GM19395 (cell line): ENCODE measurements at regions not wholly inside any gene's neighbourhood (a gene's known extent, or its start where the extent isn't known, plus 50 kb on each side); places are given as distances from the start of the nearest gene placed in this dataset.
"Not testable (repeated sequence)": the region's sequence is repeated elsewhere in the genome, so short reads cannot be mapped to it uniquely, and the experiment has no call there.

ENCODE experiments used
- ATAC-seq: cut with Tn5 transposase; IDR thresholded peaks from one replicate; pipeline ENCODE4 v1.9.1; 2021; ENCODE audit warnings: mild to moderate bottlenecking, moderate library complexity; ENCODE audit not compliant: unreplicated experiment

DNA sequence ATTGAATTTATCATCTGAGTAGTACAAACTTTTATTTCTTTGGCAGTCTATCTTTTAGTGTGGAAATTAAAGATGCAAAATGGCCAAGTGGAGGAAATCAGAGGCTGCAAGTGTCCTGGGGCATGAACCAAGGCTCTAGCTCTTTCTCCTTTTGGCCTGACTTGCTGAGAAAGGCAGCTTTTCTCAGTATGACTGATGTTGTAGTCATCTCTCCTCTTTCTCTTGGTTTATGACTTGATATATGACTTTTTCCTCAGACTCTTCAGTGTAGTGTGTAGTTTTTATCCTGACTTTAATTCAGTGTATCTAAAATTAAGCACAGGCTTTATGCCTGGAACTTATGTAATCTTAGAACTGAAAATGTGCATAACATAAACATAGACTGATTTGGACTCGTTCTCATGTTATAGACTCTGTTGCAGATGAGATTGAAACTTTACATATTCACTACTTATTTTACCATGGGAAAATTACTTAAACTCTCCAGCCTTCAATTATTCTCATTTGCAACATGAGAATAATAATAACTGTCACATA, 65.7 kb downstream of the SLITRK5 start:
- ATAC-seq: no peak

- ATAC-seq: no peak
These were observed 82.9 kb downstream of the SLITRK5 start for GRCh38 chr13:87754097-87754496.

DNA sequence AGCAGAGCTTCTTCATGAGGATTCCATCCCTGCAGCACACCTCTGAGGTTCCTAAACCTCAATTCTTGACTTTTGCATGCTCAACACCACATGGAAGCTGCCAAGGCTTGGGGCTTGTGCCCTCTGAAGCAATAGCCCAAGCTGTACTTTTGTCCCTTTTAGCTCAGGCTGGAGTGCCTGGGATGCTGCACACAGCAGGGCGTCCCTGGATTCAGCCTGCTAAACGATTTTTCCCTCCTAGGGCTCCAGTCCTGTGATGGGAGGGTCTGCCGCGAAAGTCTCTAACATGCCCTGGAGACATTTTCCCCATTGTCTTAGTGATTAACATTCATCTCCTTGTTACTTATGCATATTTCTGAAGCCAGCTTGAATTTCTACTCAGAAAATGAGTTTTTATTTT, 98.3 kb downstream of the SLITRK5 start:
- ATAC-seq: no peak

DNA sequence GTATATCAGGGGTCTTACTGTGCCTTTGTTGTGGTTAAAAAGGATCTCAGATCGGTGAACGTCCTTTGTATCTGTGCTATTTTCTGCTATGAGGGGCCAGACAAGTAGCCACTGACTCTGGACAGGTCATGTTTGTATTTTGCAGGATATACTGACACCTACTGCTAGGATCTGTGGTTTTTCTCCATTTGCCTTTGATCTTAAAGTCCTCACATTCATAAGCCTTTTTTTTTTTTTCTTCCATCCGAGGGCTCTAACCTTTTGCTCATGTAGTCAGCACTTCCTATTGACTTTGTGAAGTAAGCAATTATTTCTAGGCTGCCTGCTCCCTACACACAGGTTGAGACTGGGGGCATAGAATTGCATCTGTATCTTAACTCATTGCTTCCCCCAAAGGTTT, 106.2 kb downstream of the SLITRK5 start:
- no peak for ATAC-seq

DNA sequence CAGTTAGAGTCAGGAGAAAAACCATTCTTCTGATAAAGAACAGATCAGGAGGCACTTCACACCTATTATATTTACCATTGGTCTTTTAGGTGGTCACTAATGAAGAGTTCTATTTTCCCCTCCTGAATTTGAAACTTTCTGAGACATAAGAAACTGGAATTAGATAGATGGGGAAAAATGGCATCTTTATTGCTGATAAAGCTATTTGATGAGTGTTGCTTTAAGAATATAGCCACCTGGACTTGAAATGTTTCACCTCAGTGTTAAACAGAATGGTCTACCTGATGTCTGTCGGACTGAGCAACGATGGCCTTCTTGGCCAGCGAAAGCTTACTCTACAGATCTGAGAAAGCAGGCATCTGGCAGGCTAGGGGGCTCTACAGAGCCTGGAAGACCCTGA, 107.0 kb downstream of the SLITRK5 start:
- no peak for ATAC-seq

DNA sequence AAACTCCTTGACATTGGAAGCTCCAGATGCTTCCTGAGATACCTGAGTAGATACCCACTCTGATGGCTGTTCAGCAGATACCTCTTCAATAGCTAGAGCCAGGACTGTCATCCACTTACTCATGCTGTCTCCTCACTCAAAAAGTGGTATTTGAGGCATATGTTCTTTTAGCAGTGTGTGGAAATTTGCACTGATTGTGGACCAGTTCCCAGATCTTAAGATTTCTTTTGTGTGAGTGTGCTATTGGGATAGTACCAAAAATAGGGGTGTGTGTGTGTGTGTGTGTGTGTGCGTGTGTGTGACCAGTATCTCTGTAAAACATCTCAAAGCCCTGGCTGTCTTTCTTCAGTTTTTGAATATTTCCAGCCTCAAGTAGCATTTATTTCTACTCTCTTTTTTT, 108.3 kb downstream of the SLITRK5 start:
- no peak for ATAC-seq

GRCh38 chr13:87783366-87783765, 112.2 kb downstream of the SLITRK5 start:
- ATAC-seq: no peak

- ATAC-seq: no peak
These were observed 117.2 kb downstream of the SLITRK5 start for GRCh38 chr13:87788363-87788762.

- ATAC-seq: no peak
These were observed 121.7 kb downstream of the SLITRK5 start for GRCh38 chr13:87792878-87793277.

GRCh38 chr13:87798536-87798935, 127.4 kb downstream of the SLITRK5 start:
- no peak for ATAC-seq

DNA sequence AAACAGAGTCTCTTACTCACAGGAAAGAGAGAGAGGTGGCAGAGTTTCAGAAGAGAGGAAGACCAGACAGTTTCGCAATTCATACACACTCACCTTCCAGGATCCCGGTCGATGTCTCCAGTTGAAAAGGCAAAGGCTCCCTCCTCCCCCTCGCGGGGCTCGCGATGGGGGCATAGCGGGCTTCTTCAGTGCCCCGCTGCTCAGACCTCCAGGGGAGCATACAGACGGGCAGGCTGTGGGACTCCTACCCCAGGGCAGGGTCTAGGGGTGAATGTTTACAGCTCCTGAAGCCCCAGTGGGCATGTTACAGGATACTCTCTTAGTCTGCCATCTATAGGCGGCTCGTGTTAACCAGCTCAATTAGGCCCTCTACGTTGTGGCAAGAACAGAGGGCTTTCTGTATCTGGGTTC, 139.2 kb downstream of the SLITRK5 start:
- ATAC-seq: no peak

GRCh38 chr13:87810920-87811344, 139.8 kb downstream of the SLITRK5 start:
- ATAC-seq: no peak

DNA sequence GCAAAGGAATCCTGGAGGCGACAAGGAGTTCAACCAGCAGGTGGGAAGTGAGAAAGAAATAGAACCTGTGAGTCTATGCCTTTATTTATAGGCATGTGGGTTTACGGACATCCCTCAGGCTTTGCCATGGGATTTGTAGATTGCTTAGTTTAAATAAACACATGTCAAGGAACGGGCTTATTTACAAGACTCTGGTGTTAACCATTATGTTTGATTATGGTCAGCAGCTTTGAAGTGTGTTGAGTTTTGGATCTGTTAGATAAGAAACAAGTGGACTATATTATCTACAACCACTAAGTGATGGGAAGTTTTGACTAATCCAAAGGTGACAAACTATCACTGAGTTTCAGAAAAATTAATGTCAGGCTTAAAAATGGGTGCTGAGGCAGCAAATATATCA, 143.2 kb downstream of the SLITRK5 start:
- no peak for ATAC-seq

DNA sequence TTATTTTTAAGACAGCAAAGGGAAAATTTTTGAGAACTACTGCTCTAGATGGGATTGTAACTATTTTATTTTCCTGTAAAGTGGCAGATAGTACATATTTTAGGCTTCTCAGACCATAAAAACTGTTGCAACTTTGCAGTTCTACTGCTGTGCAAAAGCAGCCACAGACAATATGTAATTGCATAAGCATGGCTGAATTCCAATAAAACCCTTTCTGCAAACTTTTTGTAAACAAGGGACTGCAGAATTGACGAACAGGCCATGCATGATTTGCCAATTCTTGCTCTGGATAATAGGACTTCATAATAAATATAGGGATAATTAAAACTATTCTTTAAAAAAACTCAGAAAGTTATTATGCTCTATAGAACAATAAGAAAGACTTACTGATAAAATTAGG, 149.1 kb downstream of the SLITRK5 start:
- no peak for ATAC-seq

DNA sequence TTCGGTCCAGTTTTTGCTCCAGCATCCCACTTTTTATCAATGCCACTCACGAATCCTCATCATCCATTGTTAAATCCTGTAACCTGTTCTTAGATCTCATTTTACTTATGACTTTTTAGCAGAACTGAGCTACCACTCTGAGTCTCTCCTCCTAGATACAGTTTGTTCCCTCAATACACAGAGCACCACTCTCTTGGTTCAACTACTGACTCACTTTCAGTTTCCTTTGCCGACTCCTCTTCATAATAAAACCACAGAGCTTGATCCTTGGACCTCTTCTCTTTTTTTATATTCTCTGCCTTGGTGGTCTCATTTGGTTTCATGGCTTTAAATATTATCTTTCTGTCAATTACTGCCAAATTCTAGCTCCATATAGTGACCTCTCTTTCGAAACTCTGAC, 150.3 kb downstream of the SLITRK5 start:
- no peak for ATAC-seq

DNA sequence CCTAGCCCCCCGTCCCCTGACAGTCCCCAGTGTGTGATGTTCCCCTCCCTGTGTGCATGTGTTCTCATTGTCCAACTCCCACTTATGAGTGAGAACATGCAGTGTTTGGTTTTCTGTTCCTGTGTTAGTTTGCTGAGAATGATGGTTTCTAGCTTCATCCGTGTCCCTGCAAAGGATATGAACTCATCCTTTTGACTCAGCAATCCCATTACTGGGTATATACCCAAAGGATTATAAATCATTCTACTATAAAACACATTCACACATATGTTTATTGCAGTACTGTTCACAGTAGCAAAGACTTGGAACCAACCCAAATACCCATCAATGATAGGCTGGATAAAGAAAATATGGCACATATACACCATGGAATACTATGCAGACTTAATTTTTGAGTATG, 155.1 kb downstream of the SLITRK5 start:
- ATAC-seq: not testable (repeated sequence)

- no peak for ATAC-seq
These were observed 156.3 kb downstream of the SLITRK5 start for GRCh38 chr13:87827479-87827878.

DNA sequence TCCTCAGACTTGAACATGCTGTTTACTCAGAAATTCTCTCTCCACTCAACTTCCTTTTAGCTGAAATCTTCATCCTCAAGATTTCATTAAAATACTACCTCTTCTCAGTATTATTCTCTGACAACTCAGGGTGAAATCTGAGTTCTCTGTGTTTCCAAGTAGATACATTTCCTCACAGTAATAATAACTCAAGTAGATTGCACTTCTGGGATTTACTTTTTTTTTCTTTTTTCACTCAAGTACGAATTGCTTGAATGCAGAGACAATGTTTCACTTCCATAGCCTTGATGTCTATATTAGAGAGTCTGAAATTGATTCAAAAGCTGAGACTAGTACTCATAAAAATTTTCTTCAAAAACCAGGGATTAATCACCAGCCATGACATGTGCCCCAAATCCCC, 166.4 kb downstream of the SLITRK5 start:
- ATAC-seq: no peak

DNA sequence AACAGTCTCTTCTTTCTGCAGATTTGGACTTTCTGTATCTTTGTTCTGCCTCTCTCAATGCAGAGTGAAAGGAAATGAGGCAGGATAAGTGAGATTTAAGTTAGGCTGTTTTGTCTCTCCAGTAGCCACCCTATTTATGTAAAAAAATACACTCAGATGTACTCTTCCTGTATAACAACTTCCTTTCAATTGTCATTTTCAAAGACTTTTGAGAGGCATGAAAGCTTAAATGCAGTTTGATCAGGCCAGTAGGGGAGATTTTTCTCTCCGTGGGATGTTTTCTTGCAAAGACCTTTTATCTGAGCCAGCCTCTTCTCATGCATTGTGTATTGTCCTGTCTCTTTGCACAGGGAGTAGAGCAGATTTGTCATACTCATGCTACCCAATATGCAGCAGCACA, 166.8 kb downstream of the SLITRK5 start:
- ATAC-seq: no peak

DNA sequence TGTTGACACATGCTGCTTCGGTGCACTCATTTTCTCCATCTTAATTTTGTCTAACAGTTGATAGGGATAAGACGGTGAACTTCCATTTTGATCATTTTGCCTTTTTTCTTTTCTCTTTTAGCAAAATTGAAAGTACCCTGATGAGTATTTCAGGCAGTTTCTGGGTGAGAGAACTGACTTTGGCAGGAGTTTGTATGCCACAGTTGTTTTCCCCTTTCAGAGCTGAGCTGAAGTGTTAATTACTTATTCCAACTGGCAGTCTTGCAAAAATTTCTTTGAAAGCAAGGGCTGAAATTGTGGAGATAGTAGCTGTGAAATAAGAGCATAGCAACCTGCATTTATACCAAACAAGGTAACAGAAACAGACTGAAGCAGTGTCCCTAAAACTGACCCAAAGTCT, 180.2 kb downstream of the SLITRK5 start:
- ATAC-seq: no peak

DNA sequence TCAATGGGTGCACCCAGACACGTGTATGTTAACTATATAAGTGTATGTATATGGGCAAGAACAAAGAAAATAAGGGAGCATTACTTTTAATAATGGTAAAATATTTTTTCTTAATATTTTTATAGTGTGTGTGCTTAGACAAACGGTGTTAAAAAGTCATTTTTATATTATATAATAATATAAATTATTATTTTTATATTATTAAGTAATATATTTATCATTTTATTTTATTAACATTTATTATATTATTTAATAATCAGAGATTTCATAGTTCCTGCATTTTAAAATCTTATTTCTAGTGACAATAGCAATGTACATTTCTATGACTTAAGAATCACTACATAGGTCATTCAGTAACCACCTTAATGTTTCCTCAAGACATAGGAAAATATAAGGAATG, 184.4 kb downstream of the SLITRK5 start:
- no peak for ATAC-seq

DNA sequence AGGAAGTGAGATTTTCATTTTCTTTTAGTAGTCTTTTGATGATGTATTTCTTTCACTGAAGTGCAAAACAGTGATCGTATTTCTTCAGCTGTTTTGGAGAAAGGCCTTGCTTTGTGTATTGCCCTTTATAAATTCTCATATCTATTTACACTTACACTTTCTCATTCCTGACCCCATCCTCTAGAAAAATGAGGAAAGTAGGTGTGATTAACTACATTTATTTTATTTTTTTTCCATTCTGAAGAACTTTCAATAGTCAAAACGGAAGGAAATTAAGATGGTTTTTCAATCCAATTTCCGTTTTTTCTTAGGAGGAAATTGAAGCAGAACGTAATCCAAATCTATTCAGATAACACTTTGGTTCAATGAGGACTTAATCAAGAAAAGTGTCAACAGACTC, 188.1 kb downstream of the SLITRK5 start:
- ATAC-seq: no peak

DNA sequence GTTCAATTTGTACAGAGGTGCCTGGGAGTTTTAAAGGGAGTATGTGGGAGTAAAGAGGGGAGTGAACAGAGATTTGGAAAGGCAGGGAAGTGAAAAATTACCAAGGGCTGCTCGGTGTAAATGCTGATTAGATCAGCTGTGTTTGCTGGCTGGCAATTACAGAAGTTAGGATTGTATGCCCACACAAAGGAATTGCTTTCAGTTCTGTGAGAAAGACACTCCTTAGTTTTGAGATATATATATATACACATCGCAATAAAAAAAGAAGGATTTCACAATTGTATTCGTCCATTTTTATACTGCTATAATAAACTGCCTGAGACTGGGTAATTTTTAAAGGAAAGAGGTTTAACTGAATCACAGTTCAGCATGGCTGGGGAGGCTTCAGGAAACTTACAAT, 196.3 kb downstream of the SLITRK5 start:
- ATAC-seq: no peak

DNA sequence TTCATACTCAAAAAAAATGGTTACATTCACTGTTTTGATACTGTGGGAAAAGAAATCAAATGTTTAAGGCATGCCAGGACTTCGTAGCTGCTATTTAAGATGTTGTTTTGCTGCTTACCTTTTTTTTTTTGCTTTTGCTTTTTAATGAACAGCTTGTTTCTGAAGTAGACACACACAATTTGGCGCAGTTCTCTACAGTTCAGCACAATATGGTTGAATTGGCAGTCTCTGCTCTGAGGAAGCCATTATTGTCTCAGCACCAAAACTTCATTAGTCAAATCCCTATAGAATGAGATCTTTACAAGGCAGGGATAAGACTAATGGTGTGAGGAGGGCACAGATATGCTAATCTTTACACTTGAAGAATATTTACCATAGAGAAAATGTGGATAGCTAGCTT, 197.6 kb downstream of the SLITRK5 start:
- no peak for ATAC-seq
